Middle frontal gyrus (tissue), 1 donor: ENCODE measurements at regions not wholly inside any gene's neighbourhood (a gene's known extent, or its start where the extent isn't known, plus 50 kb on each side); places are given as distances from the start of the nearest gene placed in this dataset.

Experiments used
- DNase-seq: peaks from one replicate; pipeline ENCODE4 v3.0.0-alpha.2; 2015; ENCODE audit warnings: low spot score; ENCODE audit errors: extremely low spot score

DNA sequence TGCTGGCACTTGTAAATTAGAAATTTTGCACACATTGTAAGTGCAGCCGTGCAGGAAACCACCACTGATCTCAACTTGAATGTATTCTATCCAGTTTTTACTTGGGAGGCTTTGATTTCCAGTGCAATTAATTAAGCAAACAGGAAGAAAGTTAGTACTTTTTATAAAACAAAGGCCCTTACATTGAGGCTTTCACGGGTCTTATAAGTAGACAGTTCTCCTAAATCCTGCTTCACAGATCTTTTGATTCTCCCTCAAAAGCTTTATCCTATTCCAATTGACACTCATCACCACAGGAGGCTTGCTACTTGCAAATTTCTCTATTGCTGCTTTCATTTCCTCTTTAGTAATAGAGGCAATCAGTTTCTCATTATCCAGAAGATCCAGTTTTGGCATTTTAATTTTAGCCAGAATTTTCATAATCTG lies 90.1 kb downstream of the ERCC5 start:
- DNase-seq, result no peak

DNA sequence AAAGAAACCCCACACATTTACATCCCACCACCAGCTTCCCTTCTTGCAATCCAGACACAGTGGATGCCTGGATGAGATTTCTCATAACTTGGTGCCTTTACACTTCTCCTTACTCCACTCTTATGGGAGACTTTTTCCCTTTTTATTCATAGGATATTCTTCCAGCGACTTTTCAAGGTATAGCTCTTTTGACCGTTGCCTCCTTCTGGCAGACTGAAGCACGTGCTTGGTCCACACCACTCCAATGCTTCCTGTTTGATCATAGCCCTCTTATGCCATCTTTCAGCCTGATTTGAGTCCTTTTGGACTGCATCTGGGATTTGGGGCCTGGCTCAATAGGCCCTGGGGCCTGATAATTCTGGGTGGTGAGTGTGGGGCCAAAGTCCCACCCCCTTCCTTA lies 87.7 kb downstream of the ERCC5 start:
- DNase-seq, result no peak

DNA sequence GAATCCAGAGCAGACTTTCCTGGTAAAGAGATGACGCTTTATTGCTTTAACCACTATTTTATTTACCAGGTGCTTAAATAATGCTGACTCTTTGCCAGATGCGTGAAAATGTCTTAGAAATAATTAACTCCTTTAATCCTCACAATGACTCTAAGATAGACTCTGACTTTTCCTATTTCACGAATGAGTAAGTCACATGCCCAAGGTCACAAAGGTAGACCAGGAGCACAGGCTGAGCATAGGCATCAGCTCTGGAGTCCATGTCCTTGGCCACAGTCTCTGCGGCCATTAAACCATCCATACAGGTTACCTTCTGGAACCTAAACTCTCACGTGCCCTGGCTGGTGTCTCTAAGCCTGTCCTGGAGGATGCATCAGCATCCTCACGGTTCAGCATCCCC lies 87.3 kb downstream of the ERCC5 start:
- no peak for DNase-seq

DNA sequence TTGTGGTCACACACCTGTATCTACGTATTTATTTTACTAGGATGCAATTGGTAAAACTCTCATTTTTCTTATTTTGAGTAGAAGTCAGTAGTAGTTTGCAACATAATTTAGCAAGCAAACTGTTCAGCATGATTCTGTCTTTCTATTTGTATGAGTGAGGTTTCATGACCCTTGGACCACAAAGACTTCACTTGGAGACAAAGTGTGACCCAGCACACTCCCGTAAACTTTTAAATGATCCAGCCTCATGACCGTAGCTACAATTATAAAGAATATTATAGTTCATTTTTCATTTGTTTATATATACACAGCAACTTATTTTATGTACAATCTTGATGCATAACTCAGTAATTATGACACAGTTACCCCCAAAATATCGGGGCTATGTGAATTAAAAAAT lies 86.5 kb downstream of the ERCC5 start:
- DNase-seq, result no peak

DNA sequence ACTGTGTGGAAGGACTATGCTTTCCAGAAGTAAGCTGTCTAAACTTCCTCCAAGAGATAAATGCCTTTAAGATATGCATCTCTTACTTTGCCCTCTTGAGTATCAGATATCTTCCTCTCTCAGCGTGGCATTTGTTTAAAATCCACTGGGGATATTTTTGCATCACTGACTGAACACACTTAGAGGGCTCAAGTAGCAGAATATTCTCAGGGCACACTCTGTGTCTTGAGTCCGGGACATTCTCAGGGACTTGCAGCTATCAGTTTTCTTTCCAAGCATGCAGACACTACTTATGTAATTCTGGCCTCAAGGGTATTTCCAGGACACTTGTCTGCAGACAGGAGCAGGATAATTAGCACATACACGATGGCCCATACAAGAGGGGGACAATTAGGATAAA lies 84.7 kb downstream of the ERCC5 start:
- DNase-seq, result no peak

DNA sequence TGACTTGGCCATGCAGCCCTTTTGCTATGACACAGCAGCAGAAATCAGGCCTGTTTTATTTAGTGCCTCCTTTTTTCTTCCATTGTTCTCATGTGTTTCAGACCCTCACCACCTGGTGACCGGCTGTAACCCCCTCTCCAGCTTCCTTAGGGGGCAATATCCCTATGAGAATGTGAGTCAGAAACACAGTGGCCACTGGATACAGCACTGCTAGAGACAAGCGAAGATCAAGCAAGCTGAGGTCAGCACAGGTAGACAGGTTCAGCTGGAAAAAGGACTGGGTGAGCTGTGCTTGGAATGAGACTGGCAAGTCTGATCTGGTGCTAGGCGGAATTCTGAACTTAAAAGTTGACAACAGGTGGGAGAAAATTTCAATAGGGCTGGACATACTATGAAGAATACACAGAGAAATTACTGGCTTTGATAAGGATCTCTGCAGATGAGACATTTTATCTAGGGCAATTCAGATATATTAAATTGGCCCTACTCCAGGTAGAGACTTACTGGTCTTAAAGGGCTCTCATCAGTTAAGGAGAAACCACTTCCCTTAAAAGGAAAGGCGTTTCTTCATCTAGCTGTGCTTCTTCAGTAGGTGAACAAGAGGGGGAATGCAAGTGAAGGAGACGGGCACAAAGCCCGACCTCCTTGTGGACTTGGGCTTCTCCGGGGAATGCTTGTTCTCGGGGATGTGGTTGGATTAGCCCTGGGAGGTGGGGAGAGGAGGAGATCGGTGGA lies 83.3 kb downstream of the ERCC5 start:
- DNase-seq, result no peak
